ENCODE measurements at regions not wholly inside any gene's neighbourhood (a gene's known extent, or its start where the extent isn't known, plus 50 kb on each side); places are given as distances from the start of the nearest gene placed in this dataset.

DNA sequence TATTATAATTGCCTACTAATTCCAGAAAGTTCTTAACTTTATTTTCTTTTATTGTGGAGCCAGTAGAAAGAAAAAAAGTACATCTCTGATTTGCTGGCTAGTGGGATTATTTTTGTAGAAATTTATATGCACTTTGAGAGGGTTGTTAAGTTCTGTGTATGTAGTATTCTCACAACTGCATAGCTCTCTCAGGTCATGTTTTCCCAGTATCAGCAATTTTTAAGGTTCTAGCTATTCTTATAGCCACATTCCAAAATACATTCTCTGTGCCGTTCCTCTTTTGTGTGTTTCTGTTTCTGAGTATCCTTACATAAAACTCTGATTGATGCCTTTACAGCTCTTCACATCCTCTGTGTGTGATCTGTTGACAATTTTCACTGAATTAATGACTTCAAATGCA is 199.3 kb upstream of the KYNU start:
- no peak overlapping the region for H3K4me3 ChIP-seq
- no peaks in the 10 kb centered on the region for H3K27me3 ChIP-seq (replicated peaks in 1 of 7)
- H3K4me1 ChIP-seq: no peaks in the 10 kb centered on the region
- no peak for DNase-seq
- H3K27ac ChIP-seq: no peak overlapping the region
- WGBS, 5 donors: 65 to 88% (median 76%) methylated on average over 1 of the region's 1 CpG
- intact Hi-C loops (cut with DNase I; ENCODE audit: low total_unique reads): no loop called here
- no peaks in the 10 kb centered on the region for H3K9me3 ChIP-seq
- H3K36me3 ChIP-seq: no peaks in the 10 kb centered on the region
- TF ChIP-seq POLR2A (IDR thresholded peaks at IDR 0.05): no peak
- no peak for TF ChIP-seq POLR2AphosphoS5 (IDR thresholded peaks at IDR 0.05)
- TF ChIP-seq, protein P1, sequence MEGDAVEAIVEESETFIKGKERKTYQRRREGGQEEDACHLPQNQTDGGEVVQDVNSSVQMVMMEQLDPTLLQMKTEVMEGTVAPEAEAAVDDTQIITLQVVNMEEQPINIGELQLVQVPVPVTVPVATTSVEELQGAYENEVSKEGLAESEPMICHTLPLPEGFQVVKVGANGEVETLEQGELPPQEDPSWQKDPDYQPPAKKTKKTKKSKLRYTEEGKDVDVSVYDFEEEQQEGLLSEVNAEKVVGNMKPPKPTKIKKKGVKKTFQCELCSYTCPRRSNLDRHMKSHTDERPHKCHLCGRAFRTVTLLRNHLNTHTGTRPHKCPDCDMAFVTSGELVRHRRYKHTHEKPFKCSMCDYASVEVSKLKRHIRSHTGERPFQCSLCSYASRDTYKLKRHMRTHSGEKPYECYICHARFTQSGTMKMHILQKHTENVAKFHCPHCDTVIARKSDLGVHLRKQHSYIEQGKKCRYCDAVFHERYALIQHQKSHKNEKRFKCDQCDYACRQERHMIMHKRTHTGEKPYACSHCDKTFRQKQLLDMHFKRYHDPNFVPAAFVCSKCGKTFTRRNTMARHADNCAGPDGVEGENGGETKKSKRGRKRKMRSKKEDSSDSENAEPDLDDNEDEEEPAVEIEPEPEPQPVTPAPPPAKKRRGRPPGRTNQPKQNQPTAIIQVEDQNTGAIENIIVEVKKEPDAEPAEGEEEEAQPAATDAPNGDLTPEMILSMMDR (IDR thresholded peaks at IDR 0.05 in 8 of 11, conservative IDR thresholded peaks at IDR 0.05 in 3 of 11): no peak

DNA sequence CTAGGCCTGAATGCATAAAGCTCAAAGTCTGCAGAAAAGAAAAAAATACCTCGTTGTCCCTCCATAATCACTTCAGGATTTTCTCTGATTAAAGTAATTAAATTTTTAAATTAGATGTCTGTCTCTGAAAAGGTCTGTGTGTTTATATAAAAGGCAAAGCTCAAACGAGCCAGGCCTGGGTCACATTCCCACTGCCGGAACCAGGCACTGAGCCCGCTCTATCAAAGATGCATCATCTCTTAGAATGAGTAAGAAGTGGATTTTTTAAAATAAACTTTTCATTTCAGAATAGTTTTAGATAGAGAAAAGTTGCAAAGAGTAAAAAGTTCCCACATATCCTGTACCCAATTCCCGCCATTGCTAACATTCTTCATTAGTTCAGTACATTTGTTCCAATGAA is 202.1 kb upstream of the KYNU start:
- H3K4me3 ChIP-seq: no peak overlapping the region
- H3K27ac ChIP-seq: no peak overlapping the region
- no peaks in the 10 kb centered on the region for H3K9me3 ChIP-seq
- DNase-seq: no peak
- no peaks in the 10 kb centered on the region for H3K4me1 ChIP-seq
- H3K36me3 ChIP-seq: no peaks in the 10 kb centered on the region
- intact Hi-C loops (cut with DNase I; ENCODE audit: low total_unique reads): no loop called here
- H3K27me3 ChIP-seq (replicated peaks in 1 of 7): no peaks in the 10 kb centered on the region
- TF ChIP-seq POLR2A (IDR thresholded peaks at IDR 0.05): no peak
- TF ChIP-seq, protein P1 (IDR thresholded peaks at IDR 0.05 in 8 of 11, conservative IDR thresholded peaks at IDR 0.05 in 3 of 11): no peak
- TF ChIP-seq POLR2AphosphoS5 (IDR thresholded peaks at IDR 0.05): no peak
- WGBS, 5 donors: 78 to 90% (median 85%) methylated on average over 5 of the region's 5 CpGs

DNA sequence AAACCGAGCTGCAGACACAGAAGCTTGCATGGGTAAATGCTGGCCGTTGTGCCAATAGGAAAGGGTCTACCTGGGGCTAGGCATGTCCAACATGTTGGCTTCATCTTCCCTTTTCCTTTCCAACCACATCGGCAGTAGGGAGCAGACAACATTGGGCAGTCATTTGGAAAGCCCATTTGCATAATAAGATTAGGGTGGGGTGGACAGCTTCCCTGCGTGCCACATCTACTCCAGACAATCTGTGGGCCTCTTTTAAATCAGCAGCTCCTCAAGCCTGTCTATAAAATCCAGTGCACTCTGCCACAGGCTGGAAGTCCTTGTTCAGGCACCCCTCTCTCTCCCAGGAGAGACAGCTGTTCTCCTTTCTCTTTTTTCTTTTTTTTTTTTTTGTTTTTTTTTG is 203.6 kb upstream of the KYNU start:
- no peak overlapping the region for H3K4me3 ChIP-seq
- H3K27me3 ChIP-seq (replicated peaks in 1 of 7): no peaks in the 10 kb centered on the region
- no peaks in the 10 kb centered on the region for H3K9me3 ChIP-seq
- 75 to 85% (median 83%) methylated on average over 4 of the region's 4 CpGs for WGBS, 5 donors
- no peak overlapping the region for H3K27ac ChIP-seq
- no peaks in the 10 kb centered on the region for H3K4me1 ChIP-seq
- no peaks in the 10 kb centered on the region for H3K36me3 ChIP-seq
- no peak for DNase-seq
- intact Hi-C loops (cut with DNase I; ENCODE audit: low total_unique reads): no loop called here
- no peak for TF ChIP-seq POLR2A (IDR thresholded peaks at IDR 0.05)
- TF ChIP-seq, protein P1 (IDR thresholded peaks at IDR 0.05 in 8 of 11, conservative IDR thresholded peaks at IDR 0.05 in 3 of 11): no peak
- no peak for TF ChIP-seq POLR2AphosphoS5 (IDR thresholded peaks at IDR 0.05)

DNA sequence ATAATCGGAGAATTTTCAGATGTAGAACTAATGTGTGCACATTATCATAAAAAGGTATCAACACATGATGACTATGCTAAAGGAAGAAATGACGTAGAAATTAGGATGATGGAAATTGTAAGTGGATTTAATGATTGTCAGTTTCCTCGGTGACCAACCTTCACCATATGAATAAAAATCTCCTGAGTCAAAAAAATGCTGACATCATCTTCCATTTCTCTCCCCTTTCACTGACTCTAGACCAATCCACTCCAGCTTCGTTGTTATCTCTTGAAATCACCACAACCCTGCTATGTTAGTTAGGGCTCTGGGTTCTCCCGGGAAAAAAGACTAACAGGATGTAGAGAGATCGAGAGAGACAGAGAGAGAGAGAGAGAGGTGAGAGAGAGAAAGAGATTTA is 204.8 kb upstream of the KYNU start:
- intact Hi-C loops (cut with DNase I; ENCODE audit: low total_unique reads): no loop called here
- Histone ChIP-seq H3K4me3 (no peak overlapping the region), H3K9me3 (no peaks in the 10 kb centered on the region), H3K27ac (no peak overlapping the region), H3K27me3 (replicated peaks in 1 of 7) (no peaks in the 10 kb centered on the region), H3K36me3 (no peaks in the 10 kb centered on the region), H3K4me1 (no peaks in the 10 kb centered on the region)
- 86 to 90% (median 89%) methylated on average over 6 of the region's 6 CpGs for WGBS, 5 donors
- no peak for TF ChIP-seq POLR2AphosphoS5 (IDR thresholded peaks at IDR 0.05)
- TF ChIP-seq POLR2A (IDR thresholded peaks at IDR 0.05): no peak
- TF ChIP-seq, protein P1 (IDR thresholded peaks at IDR 0.05 in 8 of 11, conservative IDR thresholded peaks at IDR 0.05 in 3 of 11): no peak
- DNase-seq: no peak
